Endodermal cell (in vitro differentiated cells): ENCODE measurements at regions not wholly inside any gene's neighbourhood (a gene's known extent, or its start where the extent isn't known, plus 50 kb on each side); places are given as distances from the start of the nearest gene placed in this dataset.

Experiments
- DNase-seq: peaks from one replicate; pipeline ENCODE4 v3.0.0-alpha.2; 2017
- H3K27ac ChIP-seq: 2 replicates; pipeline ENCODE4 v1.5.1; 2013; ENCODE audit warnings: mild to moderate bottlenecking, low read depth, low read length, moderate library complexity
- H3K27me3 ChIP-seq: 2 replicates; pipeline ENCODE4 v1.6.1; 2013; ENCODE audit warnings: mild to moderate bottlenecking, low read length, moderate library complexity; ENCODE audit not compliant: insufficient read depth, control insufficient read depth, poor library complexity, severe bottlenecking
- H3K36me3 ChIP-seq: 2 replicates; pipeline ENCODE4 v1.7.0; 2013; ENCODE audit warnings: mild to moderate bottlenecking, low read length, moderate library complexity; ENCODE audit not compliant: control insufficient read depth, insufficient read depth
- H3K4me1 ChIP-seq: one replicate; pipeline ENCODE4 v1.7.0; 2013; ENCODE audit warnings: low read length; ENCODE audit not compliant: control insufficient read depth, insufficient read depth
- H3K4me3 ChIP-seq: 2 replicates; pipeline ENCODE4 v1.5.1; 2013; ENCODE audit warnings: mild to moderate bottlenecking, low read length, moderate library complexity
- H3K9ac ChIP-seq: 2 replicates; pipeline ENCODE4 v1.6.1; 2013; ENCODE audit warnings: mild to moderate bottlenecking, low read length, moderate library complexity; ENCODE audit not compliant: poor library complexity, severe bottlenecking; ENCODE audit errors: extremely low read depth
- H3K9me3 ChIP-seq: 2 replicates; pipeline ENCODE4 v1.6.1; 2013; ENCODE audit warnings: mild to moderate bottlenecking, low read length, moderate library complexity; ENCODE audit not compliant: control insufficient read depth
- H3K27ac Mint-ChIP-seq: 2 replicates; pipeline ENCODE4 v1.8.0; 2020; ENCODE audit warnings: mixed read lengths
- H3K27me3 Mint-ChIP-seq: 2 replicates; pipeline ENCODE4 v1.8.0; 2021; ENCODE audit warnings: mild to moderate bottlenecking, mixed read lengths; ENCODE audit not compliant: insufficient read depth
- H3K36me3 Mint-ChIP-seq: 2 replicates; pipeline ENCODE4 v1.8.0; 2020; ENCODE audit warnings: low read depth, mixed read lengths
- H3K4me1 Mint-ChIP-seq: 2 replicates; pipeline ENCODE4 v1.8.0; 2020; ENCODE audit warnings: mixed read lengths
- H3K4me3 Mint-ChIP-seq: 2 replicates; pipeline ENCODE4 v1.8.0; 2020; ENCODE audit warnings: mild to moderate bottlenecking, moderate library complexity, mixed read lengths
- H3K9me3 Mint-ChIP-seq: 2 replicates; pipeline ENCODE4 v1.8.0; 2020; ENCODE audit warnings: mild to moderate bottlenecking, mixed read lengths
- WGBS, 2 experiments: methylation state at CpG; one replicate each; pipeline versions ENCODE4 v1.1.5 to v1.1.7; 2013; ENCODE audit warnings: missing lambda C conversion rate in 2 of 2, mixed read lengths in 1 of 2; ENCODE audit not compliant: insufficient coverage in 1 of 2, insufficient read length in 1 of 2; 5-methylcytosine and 5-hydroxymethylcytosine counted together
- TF ChIP-seq, protein P1 (sequence below): fragments of 200-600 bp; sonication (generic); conservative IDR thresholded peaks from 2 replicates; pipeline ENCODE4 v1.5.0; 2021; ENCODE audit warnings: antibody characterized with exemption, mild to moderate bottlenecking

DNA sequence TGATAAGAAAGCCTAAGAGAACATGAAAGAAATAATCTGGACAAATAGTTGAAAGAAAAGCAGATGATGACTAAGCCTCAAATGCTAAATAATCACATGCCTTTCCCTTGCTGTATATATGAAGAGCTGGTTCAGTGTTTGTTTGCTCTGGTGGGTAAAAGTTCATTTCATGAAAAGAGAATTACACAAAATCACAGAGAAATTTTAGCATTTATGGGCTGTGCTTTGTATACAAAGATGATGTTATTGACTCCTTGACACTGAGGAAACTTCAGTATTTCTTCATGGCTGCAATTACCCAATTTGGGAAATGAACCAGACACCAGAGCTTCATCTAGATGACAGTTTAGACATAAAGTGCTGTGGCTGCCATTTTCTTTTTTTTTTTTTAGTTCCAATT, 527.2 kb downstream of the NR2F1-AS1 start:
- no peak overlapping the region for H3K4me3 ChIP-seq
- TF ChIP-seq, protein P1, sequence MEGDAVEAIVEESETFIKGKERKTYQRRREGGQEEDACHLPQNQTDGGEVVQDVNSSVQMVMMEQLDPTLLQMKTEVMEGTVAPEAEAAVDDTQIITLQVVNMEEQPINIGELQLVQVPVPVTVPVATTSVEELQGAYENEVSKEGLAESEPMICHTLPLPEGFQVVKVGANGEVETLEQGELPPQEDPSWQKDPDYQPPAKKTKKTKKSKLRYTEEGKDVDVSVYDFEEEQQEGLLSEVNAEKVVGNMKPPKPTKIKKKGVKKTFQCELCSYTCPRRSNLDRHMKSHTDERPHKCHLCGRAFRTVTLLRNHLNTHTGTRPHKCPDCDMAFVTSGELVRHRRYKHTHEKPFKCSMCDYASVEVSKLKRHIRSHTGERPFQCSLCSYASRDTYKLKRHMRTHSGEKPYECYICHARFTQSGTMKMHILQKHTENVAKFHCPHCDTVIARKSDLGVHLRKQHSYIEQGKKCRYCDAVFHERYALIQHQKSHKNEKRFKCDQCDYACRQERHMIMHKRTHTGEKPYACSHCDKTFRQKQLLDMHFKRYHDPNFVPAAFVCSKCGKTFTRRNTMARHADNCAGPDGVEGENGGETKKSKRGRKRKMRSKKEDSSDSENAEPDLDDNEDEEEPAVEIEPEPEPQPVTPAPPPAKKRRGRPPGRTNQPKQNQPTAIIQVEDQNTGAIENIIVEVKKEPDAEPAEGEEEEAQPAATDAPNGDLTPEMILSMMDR = no peak
- no peak overlapping the region for H3K27ac Mint-ChIP-seq
- no peak overlapping the region for H3K27ac ChIP-seq
- no peak overlapping the region for H3K9ac ChIP-seq
- H3K9me3 Mint-ChIP-seq = peaks cover 3% of the 10 kb centered on the region
- H3K9me3 ChIP-seq = no peaks in the 10 kb centered on the region
- H3K27me3 ChIP-seq = no peaks in the 10 kb centered on the region
- H3K36me3 ChIP-seq = no peaks in the 10 kb centered on the region
- no peak for DNase-seq
- no peaks in the 10 kb centered on the region for H3K36me3 Mint-ChIP-seq
- H3K4me3 Mint-ChIP-seq = no peak overlapping the region
- peaks cover 4% of the 10 kb centered on the region for H3K27me3 Mint-ChIP-seq
- H3K4me1 Mint-ChIP-seq = peaks cover 2% of the 10 kb centered on the region
- H3K4me1 ChIP-seq = no peaks in the 10 kb centered on the region

DNA sequence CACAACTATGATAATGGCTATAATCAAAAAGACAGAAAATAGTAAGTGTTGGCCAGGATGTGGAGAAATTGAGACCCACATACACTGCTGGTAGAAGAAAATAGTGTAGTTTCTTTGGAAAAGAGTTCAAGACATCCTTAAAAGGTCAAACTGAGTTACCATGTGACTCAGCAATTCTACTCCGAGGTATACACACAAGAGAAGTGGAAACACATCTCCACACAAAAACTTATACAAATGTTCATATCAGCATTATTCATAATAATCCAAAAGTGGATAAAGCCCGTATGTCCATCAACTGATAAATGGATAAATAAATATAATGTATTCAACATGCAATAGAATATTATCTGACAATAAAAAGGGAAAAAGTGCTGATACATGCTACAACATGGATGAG, 532.2 kb downstream of the NR2F1-AS1 start:
- no peak overlapping the region for H3K27ac ChIP-seq
- Mint-ChIP-seq H3K27ac (no peak overlapping the region), H3K36me3 (no peaks in the 10 kb centered on the region), H3K4me3 (no peak overlapping the region), H3K27me3 (peaks cover 5% of the 10 kb centered on the region), H3K9me3 (no peaks in the 10 kb centered on the region), H3K4me1 (peaks cover 12% of the 10 kb centered on the region)
- H3K9me3 ChIP-seq = no peaks in the 10 kb centered on the region
- no peak overlapping the region for H3K9ac ChIP-seq
- DNase-seq = no peak
- H3K4me3 ChIP-seq = no peak overlapping the region
- TF ChIP-seq, protein P1 = no peak
- peaks cover 11% of the 10 kb centered on the region for H3K4me1 ChIP-seq
- peaks cover 4% of the 10 kb centered on the region for H3K27me3 ChIP-seq
- WGBS, 2 experiments = 100% methylated on average over 1 of the region's 2 CpGs; no CpG with 5 or more reads in 1 of the 2 experiments
- no peaks in the 10 kb centered on the region for H3K36me3 ChIP-seq

DNA sequence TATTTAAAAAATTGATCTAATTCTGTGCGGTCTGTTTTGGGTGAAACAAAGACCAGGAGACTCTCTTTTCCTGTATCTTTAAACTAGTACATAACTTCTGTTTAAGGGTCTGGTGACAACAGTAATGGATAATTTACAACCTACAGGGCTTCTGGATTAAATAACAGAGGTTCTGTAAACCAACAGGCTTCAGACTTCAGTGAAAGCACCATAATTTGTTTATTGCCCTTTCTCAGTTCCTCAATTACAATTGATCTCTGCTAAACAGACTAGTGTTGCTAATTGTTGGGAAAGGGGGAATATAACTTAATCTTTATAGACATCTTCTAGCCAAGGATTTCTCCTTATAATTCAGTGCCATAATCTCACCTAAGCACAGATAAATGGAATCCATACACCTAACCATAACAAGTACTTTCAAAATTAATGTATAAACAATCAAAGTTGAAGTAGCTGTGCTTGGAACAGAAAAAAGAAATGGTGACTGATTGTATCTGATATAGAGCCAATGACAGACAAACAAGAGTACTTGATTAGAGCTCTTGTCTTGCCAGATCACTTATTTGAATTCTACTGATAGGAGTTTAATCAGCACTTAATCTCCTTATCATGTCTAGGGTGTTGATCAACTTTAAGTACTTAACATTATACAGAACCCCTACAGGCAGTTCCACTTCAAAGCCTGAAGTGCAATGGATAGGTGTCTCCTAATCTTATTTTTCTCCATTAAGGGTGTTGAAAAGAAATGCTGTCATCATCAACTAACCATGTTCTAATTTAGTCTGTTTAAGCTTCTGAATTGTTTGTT, 536.0 kb downstream of the NR2F1-AS1 start:
- WGBS, 2 experiments = 94% methylated on average over 1 of the region's 1 CpG; no CpG with 5 or more reads in 1 of the 2 experiments
- Histone ChIP-seq H3K36me3 (no peaks in the 10 kb centered on the region), H3K9me3 (no peaks in the 10 kb centered on the region), H3K4me1 (peaks cover 11% of the 10 kb centered on the region), H3K4me3 (no peak overlapping the region), H3K9ac (no peak overlapping the region), H3K27ac (no peak overlapping the region), H3K27me3 (peaks cover 20% of the 10 kb centered on the region)
- Mint-ChIP-seq H3K36me3 (no peaks in the 10 kb centered on the region), H3K4me1 (peaks cover 12% of the 10 kb centered on the region), H3K9me3 (no peaks in the 10 kb centered on the region), H3K27ac (no peak overlapping the region), H3K4me3 (no peak overlapping the region), H3K27me3 (peaks cover 6% of the 10 kb centered on the region)
- DNase-seq = no peak
- TF ChIP-seq, protein P1 = no peak
